Vagina (tissue), 2 donors: ENCODE measurements at regions not wholly inside any gene's neighbourhood (a gene's known extent, or its start where the extent isn't known, plus 50 kb on each side); places are given as distances from the start of the nearest gene placed in this dataset.
"Not testable (repeated sequence)": the region's sequence is repeated elsewhere in the genome, so short reads cannot be mapped to it uniquely, and the experiment has no call there.

ENCODE experiments used
- DNase-seq, 2 donors: peaks; one replicate each; pipeline ENCODE4 v3.0.0-alpha.2; 2017; ENCODE audit errors: extremely low spot score in 2 of 2
- H3K27ac ChIP-seq: fragments of 200-600 bp; sonication (generic); one replicate; pipeline ENCODE4 v1.5.1; 2019
- H3K27me3 ChIP-seq: fragments of 200-600 bp; sonication (generic); one replicate; pipeline ENCODE4 v1.5.1; 2019
- H3K36me3 ChIP-seq, 2 donors: fragments of 200-600 bp; sonication (generic); one replicate each; pipeline ENCODE4 v1.5.1; 2017 to 2019
- H3K4me1 ChIP-seq: fragments of 200-600 bp; sonication (generic); one replicate; pipeline ENCODE4 v1.5.1; 2019
- H3K4me3 ChIP-seq, 2 donors: fragments of 200-600 bp; sonication (generic); 1 replicate in 1 of 2; 2 replicates in 1 of 2; pipeline ENCODE4 v1.5.1; 2016 to 2019
- H3K9me3 ChIP-seq: fragments of 200-600 bp; sonication (generic); one replicate; pipeline ENCODE4 v1.5.1; 2019
- CTCF ChIP-seq, 3 experiments: fragments of 450-650 bp in 2 of 3; fragments of 200-600 bp in 1 of 3; sonication (generic) in 1 of 3; IDR thresholded peaks; one replicate each; pipeline ENCODE4 v1.5.1; 2017 to 2019; ENCODE audit warnings: antibody characterized with exemption in 3 of 3, mild to moderate bottlenecking in 2 of 3, moderate library complexity in 2 of 3
- POLR2A ChIP-seq, 2 donors: fragments of 450-650 bp; IDR thresholded peaks; one replicate each; pipeline ENCODE4 v1.6.1; 2017; ENCODE audit warnings: antibody characterized with exemption in 2 of 2, mild to moderate bottlenecking in 2 of 2, moderate library complexity in 2 of 2
- POLR2AphosphoS5 ChIP-seq, 2 donors: sonication (generic); formaldehyde crosslinking; IDR thresholded peaks; one replicate each; pipeline ENCODE4 v1.9.0; 2017; ENCODE audit warnings: antibody characterized with exemption in 2 of 2, mild to moderate bottlenecking in 2 of 2, low read depth in 1 of 2; ENCODE audit not compliant: insufficient read depth in 1 of 2
- intact Hi-C: fragments of 100-400 bp; cut with DNase I; formaldehyde crosslinking; loops from one replicate; pipeline ENCODE4 v1.15.1; 2023

DNA sequence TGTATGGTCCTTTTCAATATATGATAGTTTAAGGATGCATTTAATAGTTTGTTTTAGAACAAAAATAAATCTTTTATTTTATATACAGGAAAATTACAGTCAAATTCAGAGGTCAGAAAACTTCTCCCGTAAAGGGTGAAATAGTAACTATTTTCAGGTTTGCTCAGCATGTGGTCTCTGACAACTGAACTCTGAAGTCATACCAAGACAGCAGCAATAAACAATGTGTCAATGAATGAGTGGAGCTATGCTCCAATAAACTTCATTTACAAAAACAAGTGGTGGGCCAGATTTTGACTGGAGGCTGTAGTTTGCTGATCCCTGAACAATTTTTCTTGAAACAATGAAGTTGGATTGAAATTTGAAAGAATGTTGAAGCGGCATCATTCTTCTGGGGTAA is 123.6 kb downstream of the ZNF248 start:
- Histone ChIP-seq H3K27ac (no peak overlapping the region), H3K27me3 (no peaks in the 10 kb centered on the region), H3K4me1 (no peaks in the 10 kb centered on the region), H3K9me3 (no peaks in the 10 kb centered on the region), H3K4me3 (no peak overlapping the region), H3K36me3 (no peaks in the 10 kb centered on the region)
- intact Hi-C loops, result no loop called here
- DNase-seq, result no peak
- TF ChIP-seq POLR2AphosphoS5 (IDR thresholded peaks at IDR 0.05; ENCODE audit: insufficient read depth in 1 of 2, low read depth in 1 of 2) (no peak), CTCF (IDR thresholded peaks at IDR 0.05) (no peak), POLR2A (IDR thresholded peaks at IDR 0.05) (no peak)

GRCh38 chr10:37732685-37733084 is 124.7 kb downstream of the ZNF248 start:
- Histone ChIP-seq H3K27me3 (no peaks in the 10 kb centered on the region), H3K9me3 (no peaks in the 10 kb centered on the region), H3K4me1 (no peaks in the 10 kb centered on the region), H3K36me3 (no peaks in the 10 kb centered on the region), H3K27ac (no peak overlapping the region), H3K4me3 (no peak overlapping the region)
- TF ChIP-seq POLR2A (IDR thresholded peaks at IDR 0.05), result no peak
- no peak for TF ChIP-seq POLR2AphosphoS5 (IDR thresholded peaks at IDR 0.05; ENCODE audit: insufficient read depth in 1 of 2, low read depth in 1 of 2)
- no peak for TF ChIP-seq CTCF (IDR thresholded peaks at IDR 0.05)
- intact Hi-C loops, result no loop called here
- DNase-seq, result no peak

DNA sequence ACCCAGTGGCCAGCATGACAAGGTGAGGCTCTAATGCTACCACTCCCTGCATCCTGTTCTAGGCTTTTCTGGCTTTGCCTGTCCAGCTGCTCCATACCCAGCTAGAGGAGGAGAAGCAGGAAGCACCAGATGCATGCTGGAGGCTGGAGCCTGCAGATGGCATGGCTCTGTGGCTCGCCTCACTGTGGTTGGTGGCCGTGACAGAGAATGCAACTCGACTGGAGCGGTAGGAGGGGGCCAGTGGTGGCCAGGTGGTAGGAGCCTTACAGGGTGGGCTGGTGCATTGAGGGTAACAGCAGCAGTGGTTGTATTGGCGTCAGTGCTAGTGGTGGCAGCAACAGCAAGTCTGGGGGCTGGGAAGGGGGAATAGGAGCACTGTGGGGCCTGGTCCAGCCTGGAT is 128.6 kb downstream of the ZNF248 start:
- no peak for DNase-seq

DNA sequence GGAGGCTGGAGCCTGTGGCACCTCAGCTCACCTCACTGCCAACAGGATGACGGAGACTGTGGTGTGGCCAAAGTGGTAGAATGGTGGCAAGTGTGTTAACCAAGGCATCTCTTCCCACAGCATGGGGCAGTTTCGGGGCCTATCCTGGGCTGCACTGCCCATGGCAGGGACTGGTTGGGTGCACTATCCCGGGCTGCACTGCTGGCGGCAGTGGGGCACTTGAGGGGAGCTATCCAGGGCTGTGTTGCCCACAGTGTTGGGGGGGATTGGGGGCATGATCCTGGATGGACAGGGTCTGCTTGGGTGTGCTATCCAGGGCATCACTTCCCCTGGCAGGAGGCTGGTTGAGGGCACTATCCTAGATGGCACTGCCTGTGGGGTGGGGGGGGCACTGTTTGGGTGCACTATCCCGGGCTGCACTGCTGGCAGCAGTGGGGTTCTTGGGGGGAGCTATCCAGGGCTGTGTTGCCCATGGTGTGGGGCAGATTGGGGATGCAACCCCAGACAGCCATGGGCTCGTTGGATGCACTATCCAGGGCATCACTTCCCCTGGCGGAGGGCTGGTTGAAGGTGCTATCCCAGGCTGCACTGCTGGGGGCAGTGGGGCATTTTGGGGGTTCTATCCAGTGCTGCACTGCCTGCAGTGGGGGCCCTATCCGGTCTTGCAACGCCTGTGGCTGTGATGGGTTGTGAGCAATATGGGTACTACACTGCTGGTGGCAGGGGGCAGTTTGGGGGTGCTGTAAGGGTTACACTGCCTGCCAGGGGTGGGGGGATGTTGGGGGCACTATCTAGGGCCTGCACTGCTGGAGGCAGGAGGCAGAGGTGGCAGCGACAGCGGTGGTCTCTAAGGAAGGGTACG is 129.7 kb downstream of the ZNF248 start:
- Histone ChIP-seq H3K4me3 (no peak overlapping the region), H3K27me3 (no peaks in the 10 kb centered on the region), H3K27ac (no peak overlapping the region), H3K4me1 (no peaks in the 10 kb centered on the region), H3K9me3 (no peaks in the 10 kb centered on the region), H3K36me3 (no peaks in the 10 kb centered on the region)
- DNase-seq, result no peak
- TF ChIP-seq POLR2A (IDR thresholded peaks at IDR 0.05), result no peak
- TF ChIP-seq POLR2AphosphoS5 (IDR thresholded peaks at IDR 0.05; ENCODE audit: insufficient read depth in 1 of 2, low read depth in 1 of 2), result no peak
- TF ChIP-seq CTCF (IDR thresholded peaks at IDR 0.05), result no peak
- intact Hi-C loops, result no loop called here

More for the DNA sequence above, 128.6 kb downstream of the ZNF248 start:
- Histone ChIP-seq H3K27ac (no peak overlapping the region), H3K36me3 (no peaks in the 10 kb centered on the region), H3K27me3 (no peaks in the 10 kb centered on the region), H3K4me3 (no peak overlapping the region), H3K4me1 (no peaks in the 10 kb centered on the region), H3K9me3 (no peaks in the 10 kb centered on the region)
- intact Hi-C loops, result no loop called here
- TF ChIP-seq POLR2A (IDR thresholded peaks at IDR 0.05), result no peak
- no peak for TF ChIP-seq CTCF (IDR thresholded peaks at IDR 0.05)
- TF ChIP-seq POLR2AphosphoS5 (IDR thresholded peaks at IDR 0.05; ENCODE audit: insufficient read depth in 1 of 2, low read depth in 1 of 2), result no peak

- TF ChIP-seq POLR2AphosphoS5 (IDR thresholded peaks at IDR 0.05; ENCODE audit: insufficient read depth in 1 of 2, low read depth in 1 of 2), result no peak
- TF ChIP-seq POLR2A (IDR thresholded peaks at IDR 0.05), result no peak
- no peak for TF ChIP-seq CTCF (IDR thresholded peaks at IDR 0.05)
- H3K4me1 ChIP-seq, result no peaks in the 10 kb centered on the region
- H3K27ac ChIP-seq, result no peak overlapping the region
- DNase-seq, result no peak
- intact Hi-C loops, result no loop called here
- no peak overlapping the region for H3K4me3 ChIP-seq
- H3K36me3 ChIP-seq, result no peaks in the 10 kb centered on the region
- no peaks in the 10 kb centered on the region for H3K27me3 ChIP-seq
- H3K9me3 ChIP-seq, result no peaks in the 10 kb centered on the region
Observed at GRCh38 chr10:37721100-37721499, 136.3 kb downstream of the ZNF248 start.

- H3K4me3 ChIP-seq, intact Hi-C loops, H3K9me3 ChIP-seq: not testable (repeated sequence)
Observed at GRCh38 chr10:37718060-37718459, 139.3 kb downstream of the ZNF248 start.

More at GRCh38 chr10:37718060-37718459, 139.3 kb downstream of the ZNF248 start:
- H3K27me3 ChIP-seq, DNase-seq, H3K27ac ChIP-seq, H3K4me1 ChIP-seq, H3K36me3 ChIP-seq: not testable (repeated sequence)
